ENCODE measurements at regions not wholly inside any gene's neighbourhood (a gene's known extent, or its start where the extent isn't known, plus 50 kb on each side); places are given as distances from the start of the nearest gene placed in this dataset.

DNA sequence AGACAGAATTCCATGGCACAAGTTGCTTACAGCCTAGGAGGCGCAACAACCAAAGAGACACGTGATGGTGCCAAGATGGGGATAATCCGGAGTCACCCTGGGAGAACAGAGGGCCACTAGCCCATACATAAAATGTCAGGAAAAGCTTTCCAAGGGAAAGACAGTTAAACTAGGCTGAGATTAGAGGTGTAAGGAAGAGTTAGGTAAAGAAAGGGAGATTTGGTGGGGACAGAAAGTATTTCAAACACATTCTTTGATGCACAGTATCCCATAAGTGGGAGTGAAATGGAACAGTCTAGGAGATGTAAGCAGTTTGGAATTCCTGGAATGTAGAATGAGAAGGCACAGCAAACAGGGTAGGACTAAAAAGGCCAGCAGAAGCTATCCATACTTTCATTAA lies 860.9 kb upstream of the LCORL start:
- Histone ChIP-seq H3K4me3 (ENCODE audit: low read depth, low read length) (no peak overlapping the region), H3K36me3 (ENCODE audit: control insufficient read depth, insufficient read depth, low read length) (no peaks in the 10 kb centered on the region), H3K27me3 (replicated peaks; ENCODE audit: control insufficient read depth, insufficient read depth, low read length) (no peaks in the 10 kb centered on the region), H3K4me1 (peaks cover 19% of the 10 kb centered on the region), H3K9me3 (no peaks in the 10 kb centered on the region)
- CTCF ChIA-PET = no interaction called here
- Mint-ChIP-seq H3K9me3 (ENCODE audit: unreplicated experiment) (no peaks in the 10 kb centered on the region), H3K36me3 (ENCODE audit: insufficient read depth, unreplicated experiment) (no peaks in the 10 kb centered on the region), H3K4me3 (ENCODE audit: unreplicated experiment) (peak overlapping the region; percentile 6), H3K4me1 (ENCODE audit: low read depth, unreplicated experiment) (peaks cover 15% of the 10 kb centered on the region), H3K27me3 (ENCODE audit: insufficient read depth, unreplicated experiment) (no peaks in the 10 kb centered on the region), H3K27ac (ENCODE audit: unreplicated experiment) (peak overlapping the region; percentile 92)
- peak; percentile 43 to 44 for DNase-seq
- intact Hi-C loops (cut with micrococcal nuclease; ENCODE audit: unreplicated experiment) = loop anchor here (1.0 kb wide), 1 partner anchor 10 kb away; no protein-coding TSS in a partner anchor
- POLR2A ChIA-PET = no interaction called here
- TF ChIP-seq, protein P1, sequence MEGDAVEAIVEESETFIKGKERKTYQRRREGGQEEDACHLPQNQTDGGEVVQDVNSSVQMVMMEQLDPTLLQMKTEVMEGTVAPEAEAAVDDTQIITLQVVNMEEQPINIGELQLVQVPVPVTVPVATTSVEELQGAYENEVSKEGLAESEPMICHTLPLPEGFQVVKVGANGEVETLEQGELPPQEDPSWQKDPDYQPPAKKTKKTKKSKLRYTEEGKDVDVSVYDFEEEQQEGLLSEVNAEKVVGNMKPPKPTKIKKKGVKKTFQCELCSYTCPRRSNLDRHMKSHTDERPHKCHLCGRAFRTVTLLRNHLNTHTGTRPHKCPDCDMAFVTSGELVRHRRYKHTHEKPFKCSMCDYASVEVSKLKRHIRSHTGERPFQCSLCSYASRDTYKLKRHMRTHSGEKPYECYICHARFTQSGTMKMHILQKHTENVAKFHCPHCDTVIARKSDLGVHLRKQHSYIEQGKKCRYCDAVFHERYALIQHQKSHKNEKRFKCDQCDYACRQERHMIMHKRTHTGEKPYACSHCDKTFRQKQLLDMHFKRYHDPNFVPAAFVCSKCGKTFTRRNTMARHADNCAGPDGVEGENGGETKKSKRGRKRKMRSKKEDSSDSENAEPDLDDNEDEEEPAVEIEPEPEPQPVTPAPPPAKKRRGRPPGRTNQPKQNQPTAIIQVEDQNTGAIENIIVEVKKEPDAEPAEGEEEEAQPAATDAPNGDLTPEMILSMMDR (IDR thresholded peaks at IDR 0.05; ENCODE audit: insufficient read depth in 1 of 2, low read depth in 1 of 2, low read length in 1 of 2, severe bottlenecking in 1 of 2, unreplicated experiment in 1 of 2) = no peak
- BruUV-seq (replicated peaks) = no TSS peak

GRCh38 chr4:18881556-18881955 lies 860.0 kb upstream of the LCORL start:
- H3K4me1 Mint-ChIP-seq (ENCODE audit: low read depth, unreplicated experiment) = peaks cover 15% of the 10 kb centered on the region
- ChIA-PET CTCF (no interaction called here), POLR2A (no interaction called here)
- no peak overlapping the region for H3K4me3 Mint-ChIP-seq (ENCODE audit: unreplicated experiment)
- H3K9me3 Mint-ChIP-seq (ENCODE audit: unreplicated experiment) = no peaks in the 10 kb centered on the region
- Histone ChIP-seq H3K9me3 (0 out of 2 replicates have a peak, but pooled peaks cover 4% of the 10 kb centered on the region), H3K4me3 (ENCODE audit: low read depth, low read length) (no peak overlapping the region), H3K36me3 (ENCODE audit: control insufficient read depth, insufficient read depth, low read length) (no peaks in the 10 kb centered on the region), H3K27me3 (replicated peaks; ENCODE audit: control insufficient read depth, insufficient read depth, low read length) (no peaks in the 10 kb centered on the region), H3K4me1 (peaks cover 19% of the 10 kb centered on the region)
- intact Hi-C loops (cut with micrococcal nuclease; ENCODE audit: unreplicated experiment) = no loop called here
- BruUV-seq (replicated peaks) = no TSS peak
- H3K27ac Mint-ChIP-seq (ENCODE audit: unreplicated experiment) = peak overlapping the region; percentile 92
- no peaks in the 10 kb centered on the region for H3K27me3 Mint-ChIP-seq (ENCODE audit: insufficient read depth, unreplicated experiment)
- no peak for DNase-seq
- TF ChIP-seq, protein P1 (IDR thresholded peaks at IDR 0.05; ENCODE audit: insufficient read depth in 1 of 2, low read depth in 1 of 2, low read length in 1 of 2, severe bottlenecking in 1 of 2, unreplicated experiment in 1 of 2) = no peak
- no peaks in the 10 kb centered on the region for H3K36me3 Mint-ChIP-seq (ENCODE audit: insufficient read depth, unreplicated experiment)

DNA sequence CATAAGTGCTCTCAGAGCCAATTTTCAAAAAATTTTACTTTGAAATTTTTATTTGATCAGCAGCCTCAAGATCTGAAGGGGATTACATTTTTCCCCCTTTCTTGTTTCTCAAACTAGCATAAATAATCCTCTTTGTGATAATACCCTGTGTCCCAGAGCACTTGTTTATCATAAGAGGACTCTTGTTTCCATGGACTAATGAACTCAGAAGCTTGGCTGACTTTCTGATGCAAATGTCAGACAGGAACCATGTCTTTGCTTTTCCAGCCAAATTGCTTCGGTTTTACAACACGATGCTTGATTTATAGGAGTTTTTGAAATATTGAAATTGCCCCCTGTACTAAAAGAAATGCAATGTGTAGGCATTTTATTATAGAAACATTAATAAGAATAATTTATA lies 859.3 kb upstream of the LCORL start:
- POLR2A ChIA-PET = no interaction called here
- H3K27me3 ChIP-seq (replicated peaks; ENCODE audit: control insufficient read depth, insufficient read depth, low read length) = no peaks in the 10 kb centered on the region
- intact Hi-C loops (cut with micrococcal nuclease; ENCODE audit: unreplicated experiment) = no loop called here
- H3K4me3 ChIP-seq (ENCODE audit: low read depth, low read length) = no peak overlapping the region
- H3K4me3 Mint-ChIP-seq (ENCODE audit: unreplicated experiment) = no peak overlapping the region
- CTCF ChIA-PET = no interaction called here
- no TSS peak for BruUV-seq (replicated peaks)
- H3K4me1 Mint-ChIP-seq (ENCODE audit: low read depth, unreplicated experiment) = peaks cover 15% of the 10 kb centered on the region
- H3K36me3 Mint-ChIP-seq (ENCODE audit: insufficient read depth, unreplicated experiment) = no peaks in the 10 kb centered on the region
- H3K4me1 ChIP-seq = peaks cover 19% of the 10 kb centered on the region
- no peaks in the 10 kb centered on the region for H3K36me3 ChIP-seq (ENCODE audit: control insufficient read depth, insufficient read depth, low read length)
- DNase-seq = no peak
- H3K9me3 Mint-ChIP-seq (ENCODE audit: unreplicated experiment) = no peaks in the 10 kb centered on the region
- 0 out of 2 replicates have a peak, but pooled peaks cover 4% of the 10 kb centered on the region for H3K9me3 ChIP-seq
- H3K27me3 Mint-ChIP-seq (ENCODE audit: insufficient read depth, unreplicated experiment) = no peaks in the 10 kb centered on the region
- TF ChIP-seq, protein P1 (IDR thresholded peaks at IDR 0.05; ENCODE audit: insufficient read depth in 1 of 2, low read depth in 1 of 2, low read length in 1 of 2, severe bottlenecking in 1 of 2, unreplicated experiment in 1 of 2) = no peak
- H3K27ac Mint-ChIP-seq (ENCODE audit: unreplicated experiment) = no peak overlapping the region

Measured in Caco-2 (cell line).